Heart right ventricle (tissue), 16 donors: ENCODE measurements at regions not wholly inside any gene's neighbourhood (a gene's known extent, or its start where the extent isn't known, plus 50 kb on each side); places are given as distances from the start of the nearest gene placed in this dataset.

Source experiments
- ATAC-seq, 8 donors: fragments of 200-7000 bp; cut with Tn5 transposase; one replicate each; pipeline ENCODE4 v1.9.1; 2020; ENCODE audit warnings: mild to moderate bottlenecking in 8 of 8, moderate library complexity in 8 of 8, moderate number of reproducible peaks in 1 of 8
- DNase-seq, 2 donors: peaks; one replicate each; pipeline ENCODE4 v3.0.0-alpha.2; 2020
- H3K27ac ChIP-seq, 10 donors: fragments of 200-600 bp; sonication (generic) in 2 of 10; one replicate each; pipeline versions ENCODE4 v1.5.0 to v1.8.0; 2020 to 2022; ENCODE audit warnings: mild to moderate bottlenecking in 3 of 10
- H3K27me3 ChIP-seq, 7 donors: fragments of 200-600 bp; one replicate each; pipeline ENCODE4 v1.8.0; 2021 to 2022; ENCODE audit warnings: mild to moderate bottlenecking in 2 of 7
- H3K36me3 ChIP-seq, 9 donors: fragments of 200-600 bp; sonication (generic) in 1 of 9; one replicate each; pipeline versions ENCODE4 v1.5.0 to v1.8.0; 2020 to 2022; ENCODE audit warnings: mild to moderate bottlenecking in 2 of 9
- H3K4me1 ChIP-seq, 9 donors: fragments of 200-600 bp; sonication (generic) in 1 of 9; one replicate each; pipeline versions ENCODE4 v1.5.0 to v1.8.0; 2020 to 2022; ENCODE audit warnings: mild to moderate bottlenecking in 4 of 9
- H3K4me3 ChIP-seq, 10 donors: fragments of 200-600 bp; sonication (generic) in 2 of 10; one replicate each; pipeline versions ENCODE4 v1.5.0 to v1.8.0; 2020 to 2022; ENCODE audit warnings: mild to moderate bottlenecking in 7 of 10, moderate library complexity in 2 of 10
- H3K9me3 ChIP-seq, 11 donors: fragments of 200-600 bp in 10 of 11; sonication (generic) in 2 of 11; one replicate each; pipeline versions ENCODE4 v1.5.0 to v1.8.0; 2013 to 2022; ENCODE audit warnings: mild to moderate bottlenecking in 2 of 11, control low read depth in 1 of 11, moderate library complexity in 1 of 11
- CTCF ChIP-seq, 9 donors: fragments of 200-600 bp; sonication (generic) in 2 of 9; IDR thresholded peaks; one replicate each; pipeline versions ENCODE4 v1.5.0 to v1.8.0; 2021 to 2022; ENCODE audit warnings: antibody characterized with exemption in 9 of 9, mild to moderate bottlenecking in 5 of 9, moderate library complexity in 1 of 9
- WGBS, 2 donors: extraction: QIAGEN DNeasy Blood & Tissue Kit; methylation state at CpG; one replicate each; pipeline ENCODE4 v1.1.7; 2013; ENCODE audit warnings: inconsistent platforms in 1 of 2; 5-methylcytosine and 5-hydroxymethylcytosine counted together
- intact Hi-C, 10 donors: fragments of 100-400 bp; cut with DNase I; formaldehyde crosslinking; loops; one replicate each; pipeline versions ENCODE4 v1.11.1 to v1.14.2; 2022
- donor health status: Arrhythmogenic right ventricular cardiomyopathy.
- donor health status: ischemic (EF 13 %, LVEDD 7.1; RV severe dilation, severe dysfunction).
- donor health status: healthy with polysubstance abuse.
- donor health status: DM: no; HTN: yes; CAD: no.
- donor health status: DM: no; HTN: no; CAD: no.
- donor health status: ischemic (EF 25% LVEDD 6.9; RV normal size, moderate dysfunction).
- donor health status: ischemic (EF 25% LVEDD 5.7; RV mildly dilated, moderate dysfunction).
- donor health status: healthy.
- donor health status: DM: yes; HTN: yes; CAD: no.
- donor health status: Ischemic cardiomyopathy.
- donor health status: ischemic (EF 35%, LVEDD 5.7; RV mildly dilated, moderate dysfunction).
- donor health status: nonischemic (EF 11% LVEDD 7.7; RV severe dilation, severe dysfunction).
- donor health status: DM: yes; HTN: yes; CAD: no.
- donor health status: PGD.
- donor health status: ischemic (EF 29% LVEDD 5.4; RV normal size, mild dysfunction).
- donor health status: nonischemic (EF 23%, LVEDD 6.1; RV moderate dilation, normal function).

- Histone ChIP-seq H3K4me1 (no peaks in the 10 kb centered on the region), H3K27me3 (no peaks in the 10 kb centered on the region), H3K4me3 (no peak overlapping the region), H3K27ac (no peak overlapping the region), H3K9me3 (peaks cover 0 to 4% (median 0%) of the 10 kb centered on the region in 11 donors), H3K36me3 (no peaks in the 10 kb centered on the region)
- intact Hi-C loops, result no loop called here
- ATAC-seq (no peak), DNase-seq (no peak)
- 51 to 58% methylated on average over 5 of the region's 5 CpGs for WGBS, 2 donors
- TF ChIP-seq CTCF (IDR thresholded peaks at IDR 0.05), result no peak
Measured at GRCh38 chr5:27810458-27810857, 772.1 kb upstream of the CDH9 start.

GRCh38 chr5:27797220-27797619 lies 758.8 kb upstream of the CDH9 start:
- no peaks in the 10 kb centered on the region for H3K4me1 ChIP-seq
- H3K36me3 ChIP-seq, result no peaks in the 10 kb centered on the region
- peaks cover 0 to 38% (median 0%) of the 10 kb centered on the region in 11 donors for H3K9me3 ChIP-seq
- intact Hi-C loops, result no loop called here
- no peaks in the 10 kb centered on the region for H3K27me3 ChIP-seq
- ATAC-seq, result no peak
- no peak overlapping the region for H3K27ac ChIP-seq
- WGBS, 2 donors, result 90 to 92% methylated on average over 1 of the region's 1 CpG
- DNase-seq, result no peak
- H3K4me3 ChIP-seq, result no peak overlapping the region
- no peak for TF ChIP-seq CTCF (IDR thresholded peaks at IDR 0.05)

GRCh38 chr5:27788184-27788583 lies 749.8 kb upstream of the CDH9 start:
- no peak for ATAC-seq
- Histone ChIP-seq H3K4me3 (no peak overlapping the region), H3K4me1 (no peaks in the 10 kb centered on the region), H3K27me3 (no peaks in the 10 kb centered on the region), H3K36me3 (no peaks in the 10 kb centered on the region), H3K9me3 (peaks cover 0 to 15% (median 0%) of the 10 kb centered on the region in 11 donors), H3K27ac (no peak overlapping the region)
- intact Hi-C loops, result no loop called here
- 92 to 94% methylated on average over 2 of the region's 2 CpGs for WGBS, 2 donors
- no peak for DNase-seq
- TF ChIP-seq CTCF (IDR thresholded peaks at IDR 0.05), result no peak

GRCh38 chr5:27784317-27784716 lies 745.9 kb upstream of the CDH9 start:
- DNase-seq, result no peak
- Histone ChIP-seq H3K4me1 (no peaks in the 10 kb centered on the region), H3K36me3 (no peaks in the 10 kb centered on the region), H3K27me3 (no peaks in the 10 kb centered on the region), H3K4me3 (no peak overlapping the region), H3K27ac (no peak overlapping the region), H3K9me3 (peaks cover 0 to 15% (median 0%) of the 10 kb centered on the region in 11 donors)
- TF ChIP-seq CTCF (IDR thresholded peaks at IDR 0.05), result no peak
- WGBS, 2 donors, result 48 to 60% methylated on average over 1 of the region's 1 CpG
- ATAC-seq, result no peak
- intact Hi-C loops, result no loop called here

GRCh38 chr5:27778121-27778520 lies 739.7 kb upstream of the CDH9 start:
- H3K4me3 ChIP-seq, result no peak overlapping the region
- no peak for TF ChIP-seq CTCF (IDR thresholded peaks at IDR 0.05)
- no peak for DNase-seq
- no peaks in the 10 kb centered on the region for H3K27me3 ChIP-seq
- intact Hi-C loops, result no loop called here
- H3K27ac ChIP-seq, result no peak overlapping the region
- H3K36me3 ChIP-seq, result no peaks in the 10 kb centered on the region
- no peaks in the 10 kb centered on the region for H3K4me1 ChIP-seq
- ATAC-seq, result no peak
- 86 to 88% methylated on average over 4 of the region's 4 CpGs for WGBS, 2 donors
- no peaks in the 10 kb centered on the region for H3K9me3 ChIP-seq
